NCI-H524 (cell line): ENCODE measurements at regions not wholly inside any gene's neighbourhood (a gene's known extent, or its start where the extent isn't known, plus 50 kb on each side); places are given as distances from the start of the nearest gene placed in this dataset.
A peak's percentile ranks its signal among the peaks of the same experiment; 100 is the strongest.

Source experiments
- DNase-seq, 2 experiments: peaks; one replicate each; lab custom pipeline; 2025; lab: John Stamatoyannopoulos, UW

DNA sequence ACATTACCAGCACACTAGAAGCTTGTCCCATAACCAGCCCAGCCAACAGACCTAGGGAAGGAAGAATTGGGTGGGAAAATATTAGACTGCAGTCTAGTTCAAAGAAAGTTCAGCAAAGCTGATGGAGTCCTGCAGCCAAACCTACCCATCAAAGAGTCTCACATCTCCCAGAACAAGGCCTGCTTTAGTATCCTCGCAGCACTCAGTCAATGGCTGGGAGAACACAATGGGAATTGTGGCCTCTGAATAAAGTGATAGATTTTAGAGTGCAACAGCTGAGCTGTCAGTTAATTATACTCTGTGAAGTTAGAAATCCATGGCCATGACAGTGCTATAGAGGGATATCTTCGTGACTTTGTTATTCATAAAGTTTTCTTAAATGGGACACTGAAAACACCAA lies 207.2 kb upstream of the NAALADL2 start:
- no peak for DNase-seq

DNA sequence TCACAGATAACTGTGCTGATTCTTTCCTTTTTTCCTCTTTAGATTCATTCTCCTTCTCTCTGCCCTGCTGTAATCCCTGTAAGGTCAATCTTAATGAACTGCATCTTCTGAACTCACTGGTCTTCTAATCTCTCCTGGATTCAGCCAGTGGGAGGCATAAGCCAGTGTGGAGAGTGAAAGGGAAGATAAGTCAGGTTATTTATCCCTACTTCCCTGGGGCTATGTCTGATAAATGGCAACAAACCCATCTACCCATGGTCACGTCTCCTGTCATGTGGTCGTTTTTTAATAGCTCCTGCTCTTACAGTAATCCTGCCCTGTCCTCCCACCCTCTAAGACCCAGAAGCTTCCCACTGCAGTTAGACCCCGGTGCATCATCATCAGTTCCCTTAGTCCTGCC lies 199.6 kb upstream of the NAALADL2 start:
- DNase-seq = no peak

DNA sequence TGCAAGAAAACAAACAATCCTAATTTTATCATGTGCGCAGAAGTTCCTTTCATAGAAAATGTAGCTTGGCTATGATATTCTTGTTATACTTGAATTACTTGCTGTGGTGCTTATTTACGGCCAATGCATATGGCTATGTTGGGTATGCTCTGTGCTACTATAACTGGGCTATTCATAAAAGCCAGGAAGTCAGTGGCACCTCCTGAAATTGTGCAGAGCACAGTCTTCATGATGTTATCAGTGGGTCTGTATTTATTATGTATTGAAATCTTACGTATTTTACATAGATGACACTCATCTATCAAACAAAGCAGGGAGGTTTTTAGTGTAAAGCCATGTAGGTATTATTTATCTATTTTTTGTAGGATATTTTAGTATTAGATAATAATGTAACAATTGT lies 196.5 kb upstream of the NAALADL2 start:
- DNase-seq = no peak

DNA sequence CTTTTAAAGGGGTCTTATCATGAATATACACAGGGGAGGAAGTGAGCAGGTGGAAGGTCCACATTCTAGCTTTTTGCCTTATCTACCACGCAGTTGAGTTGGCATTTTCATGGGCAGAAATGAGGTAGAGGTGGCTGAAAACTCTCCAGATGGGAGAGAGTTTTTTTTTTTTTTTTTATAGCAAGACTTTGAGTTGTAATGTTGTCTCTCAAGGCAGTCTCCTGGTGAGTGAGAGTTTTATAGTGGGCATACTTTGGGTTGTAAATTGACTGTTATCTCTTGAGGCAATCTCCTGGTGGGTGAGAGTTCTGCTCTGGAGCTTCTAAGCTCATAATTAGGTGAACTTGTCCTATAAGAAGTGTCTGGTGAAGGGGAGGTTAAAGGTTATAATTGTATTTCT lies 191.7 kb upstream of the NAALADL2 start:
- DNase-seq = no peak

DNA sequence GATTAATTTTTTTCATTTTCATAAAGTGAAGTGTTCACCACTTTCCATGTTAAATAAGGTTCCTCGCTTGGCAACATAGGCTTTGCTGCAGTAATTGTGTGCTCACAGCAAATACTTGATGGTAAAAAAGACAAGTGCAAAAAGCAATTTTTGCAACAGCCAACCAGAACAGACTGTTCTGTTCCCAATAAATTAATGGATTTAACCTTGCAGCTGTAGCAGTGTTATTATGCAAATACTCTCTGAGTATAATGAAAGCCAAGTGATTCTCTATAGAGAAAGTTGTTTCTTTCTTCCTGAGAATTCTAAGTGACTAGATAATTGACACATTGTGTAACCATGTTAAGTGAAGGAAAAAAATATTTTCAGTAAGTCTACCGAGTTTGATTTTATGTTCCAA lies 183.7 kb upstream of the NAALADL2 start:
- DNase-seq = peak; percentile 1 to 27

DNA sequence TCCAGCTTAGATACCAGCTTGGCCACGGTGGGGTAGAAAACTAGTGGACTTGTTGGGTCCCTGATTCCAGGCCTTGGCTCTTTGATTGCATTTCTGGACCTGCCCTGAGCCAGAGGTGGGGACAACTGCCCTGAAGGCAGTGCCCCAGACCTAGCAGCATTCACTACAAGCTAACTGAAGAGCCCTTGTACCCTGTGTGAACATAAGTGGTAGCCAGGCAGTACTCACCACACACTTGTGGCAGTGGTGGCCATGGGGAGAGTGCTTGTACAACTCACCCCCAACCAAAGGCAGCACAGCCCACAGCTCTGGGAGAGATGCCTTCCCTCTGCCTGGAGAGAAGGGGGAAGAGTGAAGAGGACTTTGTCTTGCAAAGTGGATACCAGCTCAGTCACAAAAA lies 177.3 kb upstream of the NAALADL2 start:
- no peak for DNase-seq

DNA sequence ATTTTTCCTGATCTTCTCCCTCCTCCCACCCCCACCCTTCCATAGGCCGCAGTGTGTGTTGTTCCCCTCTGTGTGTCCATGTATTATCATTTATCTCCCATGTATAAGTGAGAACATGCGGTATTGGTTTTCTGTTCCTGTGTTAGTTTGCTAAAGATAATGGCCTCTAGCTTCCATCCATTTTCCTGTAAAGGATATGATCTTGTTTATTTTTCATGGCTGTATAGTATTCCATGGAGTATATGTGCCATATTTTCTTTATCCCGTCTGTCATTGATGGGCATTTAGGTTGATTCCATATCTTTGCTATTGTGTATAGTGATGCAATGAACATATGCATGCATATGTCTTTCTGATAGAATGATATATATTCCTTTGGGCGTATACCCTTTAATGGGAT lies 173.3 kb upstream of the NAALADL2 start:
- no peak for DNase-seq

DNA sequence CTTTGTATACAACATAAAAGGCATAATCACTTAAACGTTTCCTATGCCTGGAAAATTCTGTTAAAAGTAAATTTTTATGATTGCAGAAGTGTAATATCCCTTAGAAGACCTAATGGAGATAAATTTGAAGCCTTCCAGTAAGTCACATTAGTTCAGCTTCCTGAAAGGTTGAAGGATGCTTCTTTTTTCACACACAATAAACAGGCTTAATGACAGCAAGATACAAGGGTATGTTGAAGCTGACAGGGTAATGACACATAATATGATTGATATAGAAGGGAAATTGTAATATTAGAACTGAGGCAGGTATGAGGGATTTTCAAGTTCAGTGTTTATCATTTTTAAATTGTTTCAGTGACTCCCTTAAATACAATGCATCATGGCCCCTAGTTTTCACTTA lies 161.8 kb upstream of the NAALADL2 start:
- DNase-seq = no peak

DNA sequence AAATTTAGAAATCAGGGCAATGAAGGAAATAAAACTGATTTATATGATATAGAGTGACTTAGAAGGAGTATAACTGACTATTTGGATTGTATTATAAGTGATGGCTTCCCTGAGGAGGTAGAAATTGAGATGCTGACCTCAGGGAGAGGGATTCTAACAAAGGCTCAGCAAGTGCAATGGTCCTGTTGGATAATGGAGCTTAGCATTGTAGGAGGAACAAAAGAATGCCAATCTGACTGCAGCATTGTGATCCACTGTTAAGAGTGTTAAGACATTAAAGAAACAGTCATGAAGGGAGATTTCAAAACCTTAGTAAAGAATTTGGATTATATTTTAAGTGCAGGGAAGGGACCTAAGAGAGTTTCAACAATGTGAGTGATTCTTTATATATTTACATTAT lies 158.4 kb upstream of the NAALADL2 start:
- DNase-seq = no peak

DNA sequence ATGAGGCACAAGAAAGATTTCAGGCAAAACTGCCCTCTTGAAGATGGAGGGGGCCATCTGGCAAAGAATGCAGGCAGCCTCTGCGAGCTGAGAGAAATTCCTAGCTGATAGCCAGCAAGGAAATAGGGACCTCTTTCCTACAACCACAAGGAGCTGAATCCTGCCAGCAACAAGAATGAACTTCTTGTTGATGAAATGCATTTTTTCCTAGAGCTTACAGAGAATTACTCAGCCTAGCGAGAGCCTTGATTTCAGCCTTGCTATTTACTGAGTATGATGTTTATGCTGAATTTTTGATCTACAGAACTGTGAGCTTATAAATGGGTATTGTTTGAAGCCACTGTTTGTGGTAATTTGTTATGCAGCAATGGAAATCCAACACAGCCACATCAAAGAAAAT lies 148.5 kb upstream of the NAALADL2 start:
- no peak for DNase-seq

DNA sequence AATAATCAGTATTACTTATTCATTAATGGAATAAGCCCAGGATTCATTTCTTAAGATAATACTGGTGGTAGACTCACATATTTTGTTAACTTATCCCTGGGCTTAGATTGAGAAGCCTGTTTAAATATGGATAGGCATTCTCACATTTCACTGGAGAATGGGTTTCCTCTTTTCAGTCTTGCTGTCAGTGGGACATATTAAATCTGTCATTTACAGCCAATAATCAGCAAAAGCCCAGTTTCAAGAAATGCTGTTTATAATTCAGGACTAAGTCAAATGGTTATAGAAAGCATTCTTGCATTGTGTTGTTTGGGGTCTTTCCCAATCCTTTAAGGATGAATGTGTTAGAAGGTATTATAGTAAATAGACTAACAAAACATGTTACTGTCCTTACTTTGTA lies 143.7 kb upstream of the NAALADL2 start:
- no peak for DNase-seq

DNA sequence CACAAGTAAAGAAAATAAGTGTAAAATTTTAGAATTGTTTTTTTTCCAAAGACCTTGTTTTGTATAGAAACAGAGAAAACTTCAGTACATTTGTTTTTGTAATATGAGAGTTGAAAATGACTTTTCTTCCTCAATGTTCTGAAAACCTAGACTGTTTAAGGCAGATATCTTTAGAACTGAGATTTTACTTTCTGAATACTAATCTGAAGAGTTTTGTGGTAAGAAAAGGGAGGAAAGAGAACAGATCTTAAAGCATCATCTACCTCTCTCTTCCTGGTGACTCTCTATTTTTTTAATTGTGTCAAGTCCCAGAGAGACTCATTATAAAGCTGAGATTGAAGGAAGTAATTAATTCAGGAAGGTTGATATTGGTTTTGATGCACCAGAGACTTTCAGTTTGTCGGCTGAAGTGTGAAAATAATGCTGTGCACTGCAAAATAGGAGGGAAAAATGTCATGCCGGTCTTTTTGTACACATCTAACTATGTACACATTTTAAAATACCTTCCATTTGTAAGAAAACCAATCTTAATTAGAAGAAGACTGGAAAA lies 142.1 kb upstream of the NAALADL2 start:
- no peak for DNase-seq

DNA sequence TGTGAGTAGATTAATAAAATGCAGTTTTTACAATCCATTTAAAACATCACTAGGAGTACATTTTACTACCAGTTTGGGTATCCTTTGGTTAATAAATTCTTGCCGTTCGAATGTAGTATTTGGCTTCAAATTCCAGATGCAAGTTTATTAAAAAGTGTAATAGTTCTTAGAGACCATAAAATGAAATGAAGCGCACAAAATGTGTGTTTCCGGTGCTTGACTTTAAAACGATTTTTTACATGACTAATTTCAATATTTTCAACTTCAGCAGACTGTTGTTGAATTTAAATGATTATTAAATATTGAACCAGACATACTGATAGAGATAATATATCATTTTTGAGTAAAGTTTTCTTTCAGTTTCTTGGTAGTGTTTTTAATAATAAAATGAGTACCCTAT lies 138.4 kb upstream of the NAALADL2 start:
- no peak for DNase-seq

DNA sequence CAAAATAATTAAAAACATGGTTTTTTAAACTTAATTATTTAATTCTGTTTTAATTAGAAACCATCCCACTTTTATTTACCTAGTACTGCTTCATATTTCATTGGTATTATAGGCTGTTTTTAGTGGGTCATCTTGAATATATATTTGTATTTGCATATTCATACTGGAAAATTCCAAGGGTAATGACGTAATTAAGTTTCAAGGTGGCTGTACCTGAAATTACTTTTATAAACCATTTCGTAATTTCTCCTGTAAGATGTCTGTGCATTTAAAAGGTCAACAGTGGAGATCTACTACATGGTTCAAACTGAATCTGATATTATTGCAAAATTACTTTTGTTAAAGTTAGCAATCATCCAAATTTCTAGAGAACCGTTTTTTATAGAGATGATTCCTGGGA lies 133.8 kb upstream of the NAALADL2 start:
- DNase-seq = no peak

DNA sequence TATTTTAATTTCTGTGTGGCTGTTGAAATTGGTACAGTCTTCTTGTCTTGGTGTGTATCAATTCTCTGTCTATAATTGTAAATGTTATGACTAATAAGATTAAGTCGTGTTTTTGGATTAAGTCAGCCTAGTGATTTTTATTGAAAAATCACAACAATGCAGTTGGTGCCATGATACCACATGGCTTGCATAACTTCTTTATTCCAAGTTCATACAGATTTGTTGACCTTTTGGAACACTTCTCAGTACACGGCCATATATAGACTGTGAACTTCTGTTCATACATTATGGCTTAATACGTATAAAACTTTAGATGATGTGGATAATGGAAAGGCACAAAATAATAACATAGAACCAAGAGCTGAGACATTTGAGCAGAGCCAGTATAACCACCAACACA lies 121.2 kb upstream of the NAALADL2 start:
- DNase-seq = no peak

DNA sequence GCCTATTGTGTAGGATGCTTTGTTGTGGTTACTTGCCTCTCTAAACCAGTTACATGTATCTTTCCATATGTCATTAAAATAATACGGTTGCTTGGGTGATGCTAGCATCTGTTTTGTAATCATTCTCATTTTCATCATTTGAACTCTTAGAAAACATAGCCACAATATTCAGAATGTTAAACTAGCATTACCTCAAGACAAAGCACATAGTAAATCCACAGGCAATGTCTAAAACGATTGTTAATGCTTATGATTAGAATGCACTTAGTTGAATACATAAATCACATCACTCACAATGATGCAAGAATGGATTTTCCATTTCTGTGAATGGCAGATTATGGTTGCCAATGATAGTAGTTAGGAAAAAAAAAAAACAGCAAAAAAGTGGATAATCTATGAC lies 110.0 kb upstream of the NAALADL2 start:
- peak in 1 of 2 experiments; percentile 5 for DNase-seq

DNA sequence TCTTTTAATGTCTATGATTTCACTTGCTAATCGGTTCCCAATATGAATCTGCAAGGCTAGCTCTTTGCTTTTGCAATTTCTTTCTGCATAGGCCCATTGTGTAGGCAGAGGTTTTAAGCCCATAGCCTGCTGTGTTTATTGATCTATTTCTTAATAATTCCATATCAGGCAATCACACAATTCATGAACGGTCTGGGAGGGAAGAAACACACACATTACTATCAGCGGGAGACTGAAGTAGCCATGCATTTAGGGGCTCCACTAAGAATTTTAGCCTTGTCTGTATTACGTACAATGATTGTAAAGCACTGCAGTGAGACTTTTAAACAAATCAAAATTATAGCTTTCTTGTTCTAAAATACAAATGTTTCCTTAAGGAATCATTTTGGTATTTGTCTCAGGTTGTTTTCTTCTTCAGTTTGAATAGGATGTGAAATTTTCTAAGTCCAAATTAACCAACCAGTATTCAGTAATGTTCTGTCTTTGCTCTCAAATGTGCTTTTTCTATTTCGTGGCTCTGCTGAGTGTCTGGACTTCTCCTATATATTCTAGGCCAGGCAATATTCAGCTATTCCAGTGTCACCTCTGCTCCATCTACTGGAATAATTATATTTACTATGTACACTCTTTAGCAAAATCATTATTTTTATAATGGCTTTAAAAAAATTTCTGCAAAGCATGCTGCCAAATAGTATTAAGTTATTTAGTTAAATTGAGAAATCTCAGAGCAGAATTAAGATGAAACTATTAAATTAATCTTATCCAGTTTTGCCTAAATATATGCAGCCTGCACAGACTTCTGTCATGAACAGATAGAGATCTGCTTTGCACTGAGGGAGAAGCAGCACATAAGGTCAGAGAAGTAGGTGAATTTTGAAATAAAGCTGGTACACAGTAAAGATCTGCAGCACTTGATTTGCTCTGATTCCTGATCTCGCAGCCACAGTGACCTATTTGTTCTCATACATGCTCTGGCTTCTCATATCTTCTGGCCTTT lies 103.0 kb upstream of the NAALADL2 start:
- no peak for DNase-seq

DNA sequence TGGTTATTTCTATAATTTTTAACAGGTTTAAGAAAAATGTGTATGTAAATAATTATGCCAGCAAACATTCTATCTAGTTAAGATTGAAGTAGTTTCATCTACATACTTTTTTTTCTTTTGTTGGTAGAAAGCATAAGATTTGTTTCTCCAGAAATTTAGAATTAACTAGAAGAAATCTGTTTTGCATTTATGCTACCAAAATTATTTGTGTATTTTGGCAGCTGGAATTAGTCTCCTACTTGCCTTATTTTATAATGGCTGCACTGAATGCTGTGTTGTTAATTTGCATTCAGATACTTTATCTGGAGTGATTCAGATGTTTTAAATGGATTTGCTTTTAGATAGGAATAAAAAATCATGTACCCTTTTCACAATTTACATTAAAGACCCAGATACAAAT lies 100.2 kb upstream of the NAALADL2 start:
- no peak for DNase-seq

DNA sequence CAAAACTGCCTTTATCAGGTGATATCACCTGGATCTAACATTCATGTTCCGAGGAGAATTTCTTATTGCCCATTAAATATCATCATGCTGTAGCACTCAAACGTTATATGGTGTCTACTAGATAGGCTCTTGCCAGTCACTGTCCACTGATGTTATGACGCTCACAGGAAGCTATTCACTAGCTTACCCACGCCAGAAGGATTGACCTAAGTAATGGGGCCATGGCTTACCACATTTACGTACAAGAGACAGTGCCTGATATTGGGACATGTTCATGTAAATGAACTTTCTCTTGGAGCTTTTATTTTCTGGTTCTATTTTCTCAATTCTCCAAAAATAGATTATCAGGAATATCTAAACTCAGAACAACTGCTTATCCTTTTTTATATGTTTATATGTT lies 91.7 kb upstream of the NAALADL2 start:
- DNase-seq = no peak

DNA sequence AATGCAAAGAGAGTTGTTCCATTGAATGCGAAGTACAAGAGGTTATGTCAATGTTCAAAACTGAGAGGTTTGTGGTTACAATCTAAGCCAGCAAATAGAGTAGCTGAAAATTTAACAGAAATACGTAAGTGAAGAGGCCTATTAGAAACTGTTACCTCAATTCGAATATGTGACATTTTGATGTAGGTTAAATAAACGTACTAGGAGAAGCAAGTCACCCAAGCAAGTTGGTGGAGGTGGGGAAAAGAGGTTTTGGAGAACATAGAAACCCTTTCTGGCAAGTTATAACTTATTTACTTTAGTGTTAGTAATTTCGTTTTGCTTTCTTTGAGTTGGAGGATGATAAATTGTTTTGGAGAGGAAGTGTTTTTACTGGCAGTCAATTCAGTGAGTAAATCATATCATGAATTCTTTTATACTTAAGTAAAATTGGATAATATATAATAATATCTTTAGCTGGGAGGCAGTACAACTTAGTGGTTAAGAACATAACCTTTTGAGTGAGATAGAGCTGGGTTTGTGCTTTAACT lies 91.2 kb upstream of the NAALADL2 start:
- DNase-seq = no peak

DNA sequence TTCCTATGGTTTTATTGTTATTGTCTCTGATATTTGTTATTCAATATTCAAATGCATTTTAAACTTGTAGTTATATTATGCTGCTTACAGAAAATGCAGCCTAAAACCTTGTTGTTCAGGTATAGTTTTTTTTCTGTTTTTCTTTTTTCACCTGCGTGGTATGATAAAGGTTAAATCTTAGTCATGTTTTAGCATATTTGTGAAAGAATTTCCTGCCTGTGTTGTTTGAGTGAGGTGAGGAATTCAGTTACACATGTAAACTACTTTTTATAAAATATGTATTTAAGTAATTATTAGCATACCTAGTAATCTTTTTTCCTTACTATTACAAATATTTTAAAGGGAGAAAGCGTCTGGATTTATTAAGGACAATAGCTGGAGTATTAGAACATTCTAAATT lies 90.0 kb upstream of the NAALADL2 start:
- DNase-seq = no peak

DNA sequence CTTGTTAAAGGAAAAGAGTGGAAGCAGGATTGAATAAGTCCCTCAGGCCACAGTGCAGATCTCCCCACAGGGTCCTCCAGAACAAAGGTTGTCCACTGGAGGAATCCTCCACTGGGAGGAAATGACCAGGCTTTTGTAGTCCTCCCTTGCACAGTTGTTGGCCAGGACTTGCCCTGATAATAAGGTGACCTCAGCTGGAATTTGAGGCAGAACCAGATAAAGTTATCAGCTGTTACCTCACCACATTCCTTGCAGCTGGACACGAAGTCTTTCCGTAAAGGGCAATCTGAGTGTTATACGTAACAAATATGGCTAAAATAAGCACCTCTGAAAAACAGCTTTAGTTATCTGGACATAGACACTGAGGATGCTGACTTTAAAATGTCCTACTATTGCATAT lies 83.5 kb upstream of the NAALADL2 start:
- DNase-seq = no peak

DNA sequence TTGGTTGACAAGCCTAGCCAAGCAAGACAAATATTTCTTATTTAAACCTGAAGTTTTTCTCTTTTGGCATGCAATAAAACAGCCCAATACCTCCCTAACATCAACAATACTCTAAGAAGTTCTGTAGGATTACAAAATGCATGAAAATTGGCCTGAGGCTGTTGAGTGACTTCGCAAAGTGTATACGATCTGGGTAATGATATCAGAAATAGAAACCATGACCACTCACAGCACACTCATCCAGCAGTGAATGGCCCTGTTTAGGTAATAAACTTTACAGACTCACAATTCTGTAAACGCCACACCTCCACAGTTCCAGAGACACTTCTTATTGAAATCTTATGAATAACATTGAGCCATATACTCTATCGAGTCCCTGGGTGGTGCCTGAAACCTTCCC lies 83.0 kb upstream of the NAALADL2 start:
- DNase-seq = no peak

DNA sequence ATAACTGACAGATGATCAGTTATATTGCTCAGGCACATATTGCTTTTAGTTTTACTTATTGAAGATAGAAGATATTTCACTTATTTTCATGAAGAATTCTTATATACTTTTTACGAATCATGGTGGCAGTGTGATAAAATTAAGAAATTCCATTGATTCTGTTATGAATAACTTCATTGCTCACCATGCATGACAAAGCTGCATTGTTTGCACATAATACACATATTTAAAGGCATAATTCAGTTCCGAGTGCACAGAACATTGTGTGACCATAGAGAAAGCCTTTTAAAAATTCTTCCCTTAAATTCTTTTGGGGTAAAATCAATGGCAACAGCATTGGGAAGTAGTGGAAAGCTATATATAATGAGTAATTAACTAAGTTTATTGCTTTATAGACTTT lies 82.5 kb upstream of the NAALADL2 start:
- DNase-seq = no peak
